SK-N-SH (cell line): ENCODE measurements at regions not wholly inside any gene's neighbourhood (a gene's known extent, or its start where the extent isn't known, plus 50 kb on each side); places are given as distances from the start of the nearest gene placed in this dataset.
"Not testable (repeated sequence)": the region's sequence is repeated elsewhere in the genome, so short reads cannot be mapped to it uniquely, and the experiment has no call there.

Source experiments
- CTCF ChIA-PET: fragments of 300-600, 350-600 bp; formaldehyde crosslinking; extraction: SDS; loops from one replicate; lab custom pipeline; 2021; lab: Yijun Ruan, JAX
- POLR2A ChIA-PET: fragments of 350-600 bp; sonication (Branson Sonifier 250); formaldehyde crosslinking; extraction: SDS; loops from one replicate; lab custom pipeline; 2020; ENCODE audit warnings: antibody characterized with exemption, inconsistent platforms; lab: Yijun Ruan, JAX
- DNase-seq: peaks from one replicate; pipeline ENCODE4 v3.0.0; 2012
- H2AFZ ChIP-seq: fragments of 200-600 bp; sonication (generic); 2 replicates; pipeline ENCODE4 v1.8.1; 2016; ENCODE audit warnings: antibody characterized with exemption, mild to moderate bottlenecking, low read depth
- H3F3A ChIP-seq: fragments of 200-600 bp; sonication (generic); replicated peaks from 2 replicates; pipeline ENCODE3; 2016; ENCODE audit warnings: antibody characterized with exemption, mild to moderate bottlenecking; ENCODE audit not compliant: insufficient read depth
- H3K27ac ChIP-seq, 2 experiments: fragments of 200-500 bp in 1 of 2; fragments of 200-600 bp in 1 of 2; sonication (Bioruptor generic) in 1 of 2; sonication (generic), shearing (Covaris generic) in 1 of 2; 2 replicates each; pipeline versions ENCODE4 v1.5.1 to v1.6.1; 2014 to 2016; ENCODE audit warnings: low read depth in 2 of 2, inconsistent platforms in 1 of 2, low read length in 1 of 2, mild to moderate bottlenecking in 1 of 2, mixed read lengths in 1 of 2
- H3K27me3 ChIP-seq: fragments of 200-600 bp; sonication (generic), shearing (Covaris generic); 2 replicates; pipeline ENCODE4 v1.6.1; 2016; ENCODE audit warnings: mixed run types; ENCODE audit not compliant: insufficient read depth
- H3K36me3 ChIP-seq, 2 experiments: fragments of 200-500 bp in 1 of 2; fragments of 200-600 bp in 1 of 2; sonication (Bioruptor generic) in 1 of 2; sonication (generic) in 1 of 2; replicated peaks in 1 of 2; 2 replicates each; pipeline versions ENCODE3 to v1.5.1; 2014 to 2016; ENCODE audit warnings: low read length in 1 of 2, mild to moderate bottlenecking in 1 of 2; ENCODE audit not compliant: insufficient read depth in 2 of 2, control insufficient read depth in 1 of 2
- H3K4me1 ChIP-seq, 2 experiments: fragments of 200-500 bp in 1 of 2; fragments of 200-600 bp in 1 of 2; sonication (Bioruptor generic) in 1 of 2; sonication (generic), shearing (Covaris generic) in 1 of 2; 2 replicates each; pipeline versions ENCODE4 v1.5.1 to v1.6.1; 2014 to 2016; ENCODE audit warnings: low read depth in 1 of 2, low read length in 1 of 2, mixed run types in 1 of 2; ENCODE audit not compliant: insufficient read depth in 2 of 2, control insufficient read depth in 1 of 2
- H3K4me2 ChIP-seq: fragments of 200-600 bp; sonication (generic), shearing (Covaris generic); 2 replicates; pipeline ENCODE4 v1.6.1; 2017; ENCODE audit warnings: mixed run types
- H3K4me3 ChIP-seq, 2 experiments: fragments of 200-500 bp in 1 of 2; fragments of 200-600 bp in 1 of 2; sonication (Bioruptor generic) in 1 of 2; sonication (generic), shearing (Covaris generic) in 1 of 2; 2 replicates each; pipeline versions ENCODE4 v1.5.1 to v1.8.1; 2014 to 2016; ENCODE audit warnings: low read depth in 2 of 2, inconsistent platforms in 1 of 2, low read length in 1 of 2, mild to moderate bottlenecking in 1 of 2, mixed read lengths in 1 of 2, moderate library complexity in 1 of 2
- H3K79me2 ChIP-seq: fragments of 200-600 bp; sonication (generic); 2 replicates; pipeline ENCODE4 v1.8.1; 2017; ENCODE audit warnings: mild to moderate bottlenecking; ENCODE audit not compliant: insufficient read depth
- H3K9ac ChIP-seq: fragments of 200-600 bp; sonication (generic); 2 replicates; pipeline ENCODE4 v1.6.1; 2017; ENCODE audit warnings: mixed run types
- H3K9me2 ChIP-seq: fragments of 200-600 bp; sonication (generic); 2 replicates; pipeline ENCODE4 v1.6.1; 2017; ENCODE audit warnings: mixed run types
- H3K9me3 ChIP-seq: fragments of 200-600 bp; sonication (generic); 2 replicates; pipeline ENCODE4 v1.6.1; 2017; ENCODE audit warnings: mixed run types, mild to moderate bottlenecking, moderate library complexity
- H4K20me1 ChIP-seq: fragments of 200-600 bp; sonication (generic); 2 replicates; pipeline ENCODE4 v1.6.1; 2017; ENCODE audit warnings: mild to moderate bottlenecking, mixed run types; ENCODE audit not compliant: insufficient read depth
- WGBS: methylation state at CpG from one replicate; pipeline ENCODE4 v1.1.6; 2017; ENCODE audit warnings: low lambda C conversion rate; 5-methylcytosine and 5-hydroxymethylcytosine counted together

- H3K4me3 ChIP-seq, H3K79me2 ChIP-seq, H3F3A ChIP-seq, H3K36me3 ChIP-seq, H3K9ac ChIP-seq, H3K4me2 ChIP-seq, H3K9me3 ChIP-seq, H3K4me1 ChIP-seq, H3K27me3 ChIP-seq, H3K9me2 ChIP-seq, POLR2A ChIA-PET, CTCF ChIA-PET, H4K20me1 ChIP-seq, DNase-seq, H2AFZ ChIP-seq, H3K27ac ChIP-seq: not testable (repeated sequence)
- WGBS, result 83% methylated on average over 4 of the region's 4 CpGs
These were observed 49.9 kb upstream of the KCNQ5 start for GRCh38 chr6:72571993-72572392.
